Osteoblast (primary cell): ENCODE measurements at regions not wholly inside any gene's neighbourhood (a gene's known extent, or its start where the extent isn't known, plus 50 kb on each side); places are given as distances from the start of the nearest gene placed in this dataset.
"Not testable (repeated sequence)": the region's sequence is repeated elsewhere in the genome, so short reads cannot be mapped to it uniquely, and the experiment has no call there.

Experiments used
- DNase-seq: peaks from one replicate; pipeline ENCODE4 v3.0.0; 2011; ENCODE audit warnings: low spot score, mixed read lengths; ENCODE audit not compliant: insufficient read length; ENCODE audit errors: missing footprints
- H2AFZ ChIP-seq: 2 replicates; pipeline ENCODE4 v1.6.0; 2011; ENCODE audit warnings: mild to moderate bottlenecking, low read length
- H3K27ac ChIP-seq: 2 replicates; pipeline ENCODE4 v1.5.1; 2011; ENCODE audit warnings: mild to moderate bottlenecking, low read depth, low read length, moderate library complexity
- H3K27me3 ChIP-seq: 2 replicates; pipeline ENCODE4 v1.6.0; 2012; ENCODE audit warnings: mild to moderate bottlenecking, control low read depth, inconsistent platforms, low read length, moderate library complexity; ENCODE audit not compliant: insufficient read depth
- H3K36me3 ChIP-seq: 2 replicates; pipeline ENCODE4 v1.5.1; 2011; ENCODE audit warnings: mild to moderate bottlenecking, low read length, control low read depth, moderate library complexity; ENCODE audit not compliant: insufficient read depth
- H3K4me1 ChIP-seq: 2 replicates; pipeline ENCODE4 v1.5.1; 2011; ENCODE audit warnings: mild to moderate bottlenecking, low read length, control low read depth, moderate library complexity; ENCODE audit not compliant: insufficient read depth
- H3K4me2 ChIP-seq: 2 replicates; pipeline ENCODE4 v1.6.0; 2011; ENCODE audit warnings: mild to moderate bottlenecking, low read length; ENCODE audit not compliant: insufficient read depth
- H3K4me3 ChIP-seq: fragments of 200-600 bp; sonication (generic); 3 replicates; pipeline ENCODE4 v1.5.1; 2012; ENCODE audit warnings: mild to moderate bottlenecking, low read length, inconsistent platforms; ENCODE audit not compliant: insufficient read depth
- H3K79me2 ChIP-seq: 2 replicates; pipeline ENCODE4 v1.6.0; 2012; ENCODE audit warnings: mild to moderate bottlenecking, low read length, control low read depth, inconsistent platforms; ENCODE audit not compliant: insufficient read depth
- H3K9me3 ChIP-seq: 2 replicates; pipeline ENCODE4 v1.5.1; 2011; ENCODE audit warnings: low read depth, low read length, control low read depth
- H4K20me1 ChIP-seq: 2 replicates; pipeline ENCODE4 v1.6.0; 2012; ENCODE audit warnings: mild to moderate bottlenecking, low read length, control low read depth; ENCODE audit not compliant: insufficient read depth
- TF ChIP-seq, protein P1 (sequence below): IDR thresholded peaks from 2 replicates; pipeline ENCODE4 v1.5.1; 2011; ENCODE audit warnings: mild to moderate bottlenecking, low read depth, low read length, moderate library complexity; ENCODE audit errors: extremely low read depth

DNA sequence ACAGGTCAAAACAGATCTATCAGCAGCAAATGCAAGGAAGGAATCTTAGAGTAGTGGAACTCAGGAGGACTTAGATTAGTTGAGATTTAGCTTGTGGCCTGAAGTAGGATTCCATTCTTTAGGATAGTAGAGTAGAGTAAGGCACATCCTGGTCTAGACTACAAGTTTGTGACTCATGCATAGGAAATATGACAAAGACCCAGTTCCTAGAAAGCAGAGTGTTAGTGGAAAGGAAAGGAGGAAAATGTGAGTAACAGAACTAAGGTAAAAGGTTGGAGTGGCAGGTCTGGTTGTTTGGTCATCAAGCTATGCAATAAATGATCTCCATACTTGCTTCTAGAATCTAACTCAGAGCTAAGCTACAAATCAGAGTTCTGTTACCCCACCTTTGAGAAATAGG lies 595.0 kb downstream of the ACTRT1 start:
- Histone ChIP-seq H2AFZ (no peak overlapping the region), H3K4me3 (no peak overlapping the region), H4K20me1 (no peaks in the 10 kb centered on the region), H3K9me3 (no peaks in the 10 kb centered on the region), H3K4me1 (no peaks in the 10 kb centered on the region), H3K79me2 (no peaks in the 10 kb centered on the region), H3K36me3 (no peaks in the 10 kb centered on the region), H3K4me2 (no peak overlapping the region), H3K27me3 (no peaks in the 10 kb centered on the region), H3K27ac (no peak overlapping the region)
- TF ChIP-seq, protein P1, sequence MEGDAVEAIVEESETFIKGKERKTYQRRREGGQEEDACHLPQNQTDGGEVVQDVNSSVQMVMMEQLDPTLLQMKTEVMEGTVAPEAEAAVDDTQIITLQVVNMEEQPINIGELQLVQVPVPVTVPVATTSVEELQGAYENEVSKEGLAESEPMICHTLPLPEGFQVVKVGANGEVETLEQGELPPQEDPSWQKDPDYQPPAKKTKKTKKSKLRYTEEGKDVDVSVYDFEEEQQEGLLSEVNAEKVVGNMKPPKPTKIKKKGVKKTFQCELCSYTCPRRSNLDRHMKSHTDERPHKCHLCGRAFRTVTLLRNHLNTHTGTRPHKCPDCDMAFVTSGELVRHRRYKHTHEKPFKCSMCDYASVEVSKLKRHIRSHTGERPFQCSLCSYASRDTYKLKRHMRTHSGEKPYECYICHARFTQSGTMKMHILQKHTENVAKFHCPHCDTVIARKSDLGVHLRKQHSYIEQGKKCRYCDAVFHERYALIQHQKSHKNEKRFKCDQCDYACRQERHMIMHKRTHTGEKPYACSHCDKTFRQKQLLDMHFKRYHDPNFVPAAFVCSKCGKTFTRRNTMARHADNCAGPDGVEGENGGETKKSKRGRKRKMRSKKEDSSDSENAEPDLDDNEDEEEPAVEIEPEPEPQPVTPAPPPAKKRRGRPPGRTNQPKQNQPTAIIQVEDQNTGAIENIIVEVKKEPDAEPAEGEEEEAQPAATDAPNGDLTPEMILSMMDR: no peak
- no peak for DNase-seq

DNA sequence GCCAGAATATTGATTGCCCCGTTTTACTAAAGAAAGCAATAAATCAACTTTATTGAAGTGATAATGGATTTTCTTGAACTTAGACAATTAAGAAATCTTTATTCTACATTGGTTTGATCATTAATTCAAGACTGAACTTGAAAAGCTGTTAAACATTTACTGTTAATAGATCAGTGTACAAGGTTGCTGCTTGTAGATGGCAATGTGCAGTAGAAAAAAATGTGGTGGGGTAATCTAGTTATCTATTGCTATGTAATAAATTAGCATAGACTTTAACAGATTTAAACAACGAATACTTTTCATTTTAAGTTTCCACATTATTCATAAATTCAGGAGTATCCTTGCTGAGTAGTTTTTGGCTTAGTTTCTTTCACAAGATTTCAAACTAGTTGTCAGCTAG lies 612.5 kb downstream of the ACTRT1 start:
- no peak overlapping the region for H3K27ac ChIP-seq
- H4K20me1 ChIP-seq: no peaks in the 10 kb centered on the region
- H3K36me3 ChIP-seq: no peaks in the 10 kb centered on the region
- TF ChIP-seq, protein P1: no peak
- H3K4me1 ChIP-seq: no peaks in the 10 kb centered on the region
- no peaks in the 10 kb centered on the region for H3K9me3 ChIP-seq
- DNase-seq: no peak
- H2AFZ ChIP-seq: no peak overlapping the region
- H3K27me3 ChIP-seq: no peaks in the 10 kb centered on the region
- H3K79me2 ChIP-seq: no peaks in the 10 kb centered on the region
- H3K4me3 ChIP-seq: no peak overlapping the region
- H3K4me2 ChIP-seq: no peak overlapping the region

DNA sequence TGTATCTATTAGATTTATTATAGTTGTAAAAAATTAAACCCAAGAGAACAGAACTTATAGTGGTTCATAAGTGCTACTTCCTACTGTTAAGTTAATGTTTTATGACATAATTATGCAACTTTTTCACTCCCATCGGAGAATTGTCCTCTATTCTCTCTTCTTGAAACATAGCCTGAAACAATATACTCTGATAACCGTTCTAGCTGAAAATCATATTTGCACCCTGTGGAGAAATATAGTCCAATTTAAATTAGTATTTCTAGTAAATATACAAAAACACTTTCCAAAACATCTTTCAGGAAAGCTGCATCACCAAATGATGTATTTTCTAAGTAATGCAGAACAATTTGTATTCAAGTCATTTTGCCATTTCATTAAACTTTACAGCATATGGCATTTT lies 586.4 kb downstream of the PRR32 start:
- Histone ChIP-seq H3K4me1 (no peaks in the 10 kb centered on the region), H3K36me3 (no peaks in the 10 kb centered on the region), H3K9me3 (peaks cover under 1% of the 10 kb centered on the region), H3K4me3 (no peak overlapping the region), H3K27ac (no peak overlapping the region), H2AFZ (no peak overlapping the region), H3K79me2 (no peaks in the 10 kb centered on the region), H3K4me2 (no peak overlapping the region), H3K27me3 (no peaks in the 10 kb centered on the region), H4K20me1 (no peaks in the 10 kb centered on the region)
- TF ChIP-seq, protein P1: no peak
- no peak for DNase-seq

DNA sequence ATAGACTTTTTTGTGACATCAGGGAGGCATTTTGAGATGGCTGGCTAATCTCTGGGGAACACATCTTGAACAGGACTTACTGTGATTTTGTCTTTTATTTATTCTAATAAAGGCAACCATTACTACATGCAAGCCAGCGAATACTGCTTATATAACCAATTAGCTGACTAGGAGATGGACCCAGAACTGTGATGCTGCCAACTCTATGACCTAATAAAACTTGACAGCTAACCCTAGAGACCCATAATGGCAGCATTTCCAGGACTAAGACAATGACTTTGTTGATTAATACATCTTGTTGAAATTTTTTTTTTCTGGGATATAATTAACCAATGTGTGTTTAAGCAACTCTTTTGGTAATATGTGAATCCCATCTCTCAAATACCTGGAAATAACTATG lies 584.6 kb downstream of the PRR32 start:
- H4K20me1 ChIP-seq: no peaks in the 10 kb centered on the region
- H3K4me1 ChIP-seq: no peaks in the 10 kb centered on the region

DNA sequence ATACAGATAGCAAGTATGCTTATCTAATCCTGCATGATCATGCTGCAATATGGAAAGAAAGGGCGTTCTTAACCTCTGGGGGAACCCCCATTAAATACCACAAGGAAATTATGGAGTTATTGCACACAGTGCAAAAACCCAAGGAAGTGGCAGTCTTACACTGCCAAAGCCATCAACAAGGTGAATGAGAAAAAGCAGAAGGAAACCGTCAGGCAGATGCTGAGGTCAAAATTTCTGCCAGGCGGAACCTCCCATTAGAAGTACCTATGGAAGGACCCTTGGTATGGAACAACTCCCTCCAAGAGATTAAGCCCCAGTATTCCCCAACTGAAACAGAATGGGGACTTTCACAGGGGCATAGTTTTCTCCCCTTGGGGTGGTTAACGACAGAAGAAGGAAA lies 580.7 kb downstream of the PRR32 start:
- not testable (repeated sequence) for H3K4me1 ChIP-seq, H3K36me3 ChIP-seq, H3K4me3 ChIP-seq, H2AFZ ChIP-seq, H3K79me2 ChIP-seq, H3K9me3 ChIP-seq, H4K20me1 ChIP-seq, H3K27ac ChIP-seq, H3K27me3 ChIP-seq, DNase-seq, H3K4me2 ChIP-seq

More for the DNA sequence above, 584.6 kb downstream of the PRR32 start:
- Histone ChIP-seq H3K4me3 (no peak overlapping the region), H3K27me3 (no peaks in the 10 kb centered on the region), H2AFZ (no peak overlapping the region), H3K27ac (no peak overlapping the region), H3K4me2 (no peak overlapping the region), H3K36me3 (no peaks in the 10 kb centered on the region), H3K79me2 (no peaks in the 10 kb centered on the region), H3K9me3 (no peaks in the 10 kb centered on the region)
- no peak for DNase-seq
- TF ChIP-seq, protein P1: no peak
